DMS153 (cell line): ENCODE measurements at regions not wholly inside any gene's neighbourhood (a gene's known extent, or its start where the extent isn't known, plus 50 kb on each side); places are given as distances from the start of the nearest gene placed in this dataset.

Experiments
- DNase-seq: peaks from one replicate; lab custom pipeline; 2025; lab: John Stamatoyannopoulos, UW

DNA sequence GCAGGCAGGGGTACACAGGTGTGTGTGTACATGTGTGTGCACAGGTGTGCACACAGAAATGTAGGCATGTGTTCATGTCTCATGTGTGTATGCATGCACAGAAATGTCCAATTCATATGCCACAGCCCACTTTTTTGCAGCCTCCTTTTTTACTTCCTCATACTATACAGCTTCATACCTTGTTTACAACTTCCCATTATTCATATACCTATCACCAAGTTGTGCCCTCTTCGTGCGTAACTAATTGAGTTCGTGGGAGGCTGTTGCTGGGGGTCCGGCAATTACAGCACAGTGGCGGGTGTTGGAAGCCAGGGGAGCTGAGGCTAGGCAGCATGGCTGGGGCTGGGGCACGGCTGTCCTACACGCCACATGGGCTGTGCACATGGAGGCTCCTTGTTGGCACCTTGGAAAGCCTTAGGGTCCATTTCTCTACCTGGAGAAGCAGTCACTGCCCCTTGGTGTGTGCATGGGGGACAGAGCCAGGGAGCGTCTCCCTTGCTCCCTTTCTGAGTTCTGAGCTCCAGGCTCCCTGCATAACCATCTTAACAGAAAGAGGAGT lies 266.7 kb downstream of the ENGASE start:
- no peak for DNase-seq

DNA sequence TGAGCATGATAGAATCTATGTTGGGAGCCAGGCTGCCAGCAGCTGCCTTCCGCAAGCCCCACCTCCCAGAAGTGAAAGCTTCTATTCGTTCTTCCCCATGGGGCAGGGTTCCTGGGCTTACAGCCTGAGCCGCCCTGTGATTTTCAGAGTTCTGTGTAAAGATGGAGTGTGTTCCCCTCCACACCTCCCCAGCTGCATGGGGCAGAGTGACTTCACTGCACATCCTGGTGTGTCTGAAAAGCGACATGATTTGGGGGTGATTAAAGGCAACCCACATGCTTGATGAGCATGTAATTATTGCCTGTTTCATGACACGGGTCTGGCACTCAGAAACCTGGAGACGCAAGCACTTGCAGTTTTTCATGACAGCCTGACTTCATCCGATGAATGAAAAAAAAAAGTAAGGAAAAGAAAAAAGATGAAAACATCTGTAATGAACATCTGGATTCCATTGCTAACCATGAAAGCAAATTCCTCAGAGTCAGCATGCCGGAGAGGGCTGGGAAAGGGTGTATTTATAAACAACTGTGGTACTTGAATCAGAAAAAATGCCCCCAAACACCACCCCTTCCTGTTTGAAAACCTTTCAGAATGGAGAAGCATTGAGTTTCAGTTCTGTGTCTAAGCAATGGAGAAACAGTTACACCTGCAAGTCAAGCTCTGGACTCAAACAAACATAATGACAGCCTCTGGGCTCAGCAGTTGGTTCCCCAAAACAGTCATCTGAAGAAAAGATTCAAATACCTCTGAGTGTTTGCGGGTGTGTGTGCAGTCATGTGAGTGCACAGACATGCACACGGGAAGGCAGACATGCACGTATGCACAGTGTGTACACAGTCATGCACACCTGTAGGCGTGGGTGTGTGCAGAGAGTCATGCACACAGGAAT lies 266.0 kb downstream of the ENGASE start:
- DNase-seq, result no peak

DNA sequence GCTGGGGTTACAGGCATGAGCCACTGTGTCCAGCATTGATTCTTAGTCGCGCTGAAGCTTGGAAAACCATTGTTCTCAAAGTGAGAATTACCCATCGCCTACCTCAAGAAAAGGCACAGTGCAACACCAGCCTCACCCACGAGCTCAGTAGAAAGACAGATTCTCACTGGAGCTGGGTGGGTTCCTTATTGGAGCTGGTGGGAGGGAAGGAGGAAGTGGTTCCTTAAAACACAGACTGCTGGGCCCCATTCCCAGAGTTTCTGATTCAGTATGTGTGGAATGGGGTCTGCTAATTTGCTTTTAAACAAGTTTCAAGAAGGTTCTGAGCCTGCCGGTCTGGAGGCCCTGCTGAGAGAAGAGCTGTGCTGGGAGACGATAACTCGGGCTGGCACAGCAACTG lies 264.7 kb downstream of the ENGASE start:
- DNase-seq, result no peak

DNA sequence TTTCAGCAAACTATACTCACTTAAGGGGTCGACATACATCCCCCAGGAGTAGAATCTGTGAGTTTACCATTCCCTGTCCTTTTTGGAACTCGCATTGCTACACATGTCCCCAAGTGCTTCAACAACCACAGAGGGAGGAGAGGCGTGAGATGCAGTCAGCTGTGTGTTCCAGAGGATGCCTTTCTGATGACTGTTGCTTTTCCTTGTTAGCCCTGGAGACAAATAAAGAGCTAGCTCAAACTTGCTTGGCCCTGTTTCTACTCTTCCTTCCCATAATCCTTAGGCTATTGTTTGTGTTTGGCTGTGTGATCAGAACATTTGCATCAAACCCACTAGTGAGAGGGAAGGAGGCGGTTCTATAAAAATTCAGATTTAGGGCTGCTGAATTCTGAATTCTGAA lies 264.0 kb downstream of the ENGASE start:
- no peak for DNase-seq

DNA sequence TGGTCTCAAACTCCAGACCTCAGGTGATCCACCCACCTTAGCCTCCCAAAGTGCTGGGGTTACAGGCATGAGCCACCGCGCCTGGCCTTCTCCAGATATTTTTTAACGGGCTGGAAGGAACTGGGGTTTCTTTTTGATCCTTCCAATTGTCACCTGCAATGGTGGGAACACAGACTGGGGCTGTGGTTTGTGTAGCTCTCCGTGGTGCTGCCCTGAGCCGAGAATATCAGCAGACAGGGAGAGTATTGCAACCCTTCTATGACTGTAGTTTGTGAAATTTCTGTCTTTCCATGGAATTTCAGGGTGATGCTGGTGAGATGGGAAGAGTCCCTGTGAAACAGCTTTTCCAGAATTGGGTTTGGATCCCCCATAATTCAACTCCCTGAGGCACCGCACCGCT lies 263.5 kb downstream of the ENGASE start:
- DNase-seq, result no peak

DNA sequence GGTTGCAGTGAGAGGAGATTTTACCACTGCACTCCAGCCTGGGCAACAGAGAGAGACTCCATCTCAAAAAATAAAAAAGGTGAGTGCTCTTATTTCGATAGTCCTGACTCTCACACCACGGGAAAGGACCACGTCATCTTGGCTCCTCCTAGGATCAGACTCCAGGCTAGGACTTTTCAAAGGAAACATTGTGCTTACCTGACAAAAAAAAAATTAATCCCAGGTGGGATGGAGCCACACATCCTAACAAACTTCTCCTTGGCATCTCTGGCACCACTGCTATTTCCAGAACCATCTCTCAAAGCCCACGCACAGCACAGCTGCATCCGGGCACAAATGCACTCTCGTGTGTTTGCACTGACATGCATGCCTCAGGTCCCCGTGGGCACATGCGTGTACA lies 262.4 kb downstream of the ENGASE start:
- DNase-seq, result no peak

DNA sequence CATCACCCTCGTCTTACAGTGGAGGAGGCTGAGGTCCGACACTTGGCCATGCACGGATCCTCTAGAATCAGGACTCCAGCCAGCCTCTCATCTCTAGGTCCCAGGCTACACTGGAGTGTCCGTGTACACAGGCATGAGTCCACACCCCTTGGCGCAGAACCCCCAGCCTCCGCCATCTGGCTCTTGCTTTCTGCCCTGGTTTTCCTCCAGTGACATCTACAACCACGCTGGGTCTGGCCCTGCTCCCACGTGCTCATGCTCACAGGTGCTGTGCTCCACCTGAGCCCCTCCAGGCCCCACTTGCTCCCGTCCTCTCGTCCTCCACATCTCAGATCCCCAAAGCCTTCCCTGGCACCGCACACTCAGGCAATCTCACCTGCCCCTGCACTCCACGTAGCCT lies 260.8 kb downstream of the ENGASE start:
- DNase-seq, result no peak

DNA sequence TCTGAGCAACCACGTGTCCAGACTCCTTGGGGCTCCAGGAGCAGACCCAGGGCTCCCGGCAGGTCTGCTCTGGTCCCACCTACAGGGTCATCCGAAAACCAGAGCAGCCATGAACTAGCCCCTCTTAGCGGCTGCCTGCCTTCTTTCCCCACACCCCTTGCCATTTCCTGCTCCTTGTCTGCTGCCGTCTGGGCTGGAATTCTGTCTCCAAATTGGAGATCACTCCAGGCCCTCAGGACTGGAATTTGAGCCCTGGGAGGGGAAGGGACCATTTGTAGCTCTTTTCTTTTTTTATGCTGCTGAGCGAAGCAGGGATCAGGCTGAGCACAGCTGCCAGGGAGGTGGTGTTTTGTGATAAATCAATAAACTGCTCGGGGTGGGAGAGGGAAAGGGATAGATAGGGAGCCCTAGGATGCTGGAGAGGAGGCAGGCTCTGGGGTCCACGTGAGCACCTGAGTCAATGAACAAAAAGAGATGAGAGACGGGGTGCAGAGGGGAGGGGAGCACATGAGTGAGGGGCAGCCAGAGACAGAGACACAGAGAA lies 257.5 kb downstream of the ENGASE start:
- DNase-seq, result no peak

DNA sequence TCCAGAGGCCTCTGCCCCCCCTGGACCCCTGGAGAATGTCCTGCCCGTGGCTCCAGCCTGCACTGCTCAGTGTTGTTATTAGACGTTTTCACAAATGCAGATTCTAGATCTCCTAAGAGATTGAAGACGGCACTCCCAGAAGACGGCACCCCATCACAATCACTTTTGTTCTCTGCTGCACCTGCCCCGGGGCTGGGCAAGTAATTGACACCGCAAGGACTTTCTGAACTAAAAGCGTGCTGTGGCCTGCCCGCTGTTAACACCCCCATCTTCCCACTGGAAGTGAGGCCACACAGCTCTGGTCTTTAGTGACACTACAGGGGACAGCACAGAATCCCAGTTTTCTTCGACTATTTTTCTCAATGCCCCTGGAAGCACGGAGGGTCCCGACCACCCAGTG lies 256.9 kb downstream of the ENGASE start:
- no peak for DNase-seq

DNA sequence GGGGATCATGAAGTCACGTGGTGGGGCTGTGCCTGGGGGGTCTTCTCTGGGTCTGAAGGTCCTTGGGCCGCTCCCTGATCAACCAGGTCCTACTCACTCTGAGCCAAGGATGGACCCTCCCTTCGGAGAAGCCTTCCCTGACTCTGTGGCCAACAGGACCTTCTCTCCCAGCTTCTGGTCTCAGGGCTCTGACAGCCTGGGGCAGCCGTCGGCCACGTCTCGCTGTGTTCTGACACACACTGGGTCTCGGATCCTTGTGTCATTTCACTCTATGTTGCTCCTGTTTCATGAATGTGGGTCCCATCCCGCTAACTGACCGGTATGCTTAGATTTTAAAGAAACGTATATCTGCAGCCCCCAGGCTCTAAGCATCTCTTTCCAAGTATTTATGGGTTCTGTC lies 256.1 kb downstream of the ENGASE start:
- no peak for DNase-seq

DNA sequence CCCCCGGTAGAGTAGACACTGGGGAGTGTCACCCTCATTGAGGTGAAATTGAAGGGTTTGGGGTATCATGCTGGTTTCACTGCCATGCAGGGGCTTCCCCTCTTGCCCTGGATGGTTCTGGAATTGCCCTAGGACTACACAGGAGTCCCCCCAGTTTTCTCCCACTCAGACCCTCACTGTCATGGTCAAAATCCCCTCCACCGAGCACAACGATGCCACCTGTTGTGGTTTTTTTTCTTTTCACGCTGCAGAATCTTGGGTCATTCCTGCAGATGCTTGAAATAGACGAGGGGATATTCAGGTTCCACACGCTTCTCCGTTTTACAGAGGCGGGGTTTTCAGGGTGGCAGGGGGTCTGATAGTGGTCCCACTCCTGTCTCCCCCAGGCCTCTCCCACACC lies 255.6 kb downstream of the ENGASE start:
- no peak for DNase-seq

DNA sequence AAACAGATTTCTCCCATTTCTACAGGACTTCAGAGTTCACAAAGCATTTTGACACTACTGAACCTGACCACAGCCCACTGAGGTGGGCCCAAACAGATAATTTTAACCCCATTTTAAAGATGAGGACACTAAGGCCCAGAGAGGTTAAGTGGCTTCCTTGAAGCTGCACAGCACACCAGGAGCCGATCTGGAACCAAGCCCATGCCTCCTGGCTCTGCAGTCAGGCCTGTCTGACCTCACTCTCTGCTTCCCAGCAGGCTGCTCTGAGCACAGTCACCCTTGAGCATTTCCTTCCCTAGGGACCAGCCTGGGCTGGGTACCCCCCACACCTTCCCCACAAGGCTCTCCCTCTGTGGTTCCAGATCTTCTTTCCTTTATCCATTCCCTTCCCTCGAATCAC lies 252.2 kb downstream of the ENGASE start:
- DNase-seq, result no peak

DNA sequence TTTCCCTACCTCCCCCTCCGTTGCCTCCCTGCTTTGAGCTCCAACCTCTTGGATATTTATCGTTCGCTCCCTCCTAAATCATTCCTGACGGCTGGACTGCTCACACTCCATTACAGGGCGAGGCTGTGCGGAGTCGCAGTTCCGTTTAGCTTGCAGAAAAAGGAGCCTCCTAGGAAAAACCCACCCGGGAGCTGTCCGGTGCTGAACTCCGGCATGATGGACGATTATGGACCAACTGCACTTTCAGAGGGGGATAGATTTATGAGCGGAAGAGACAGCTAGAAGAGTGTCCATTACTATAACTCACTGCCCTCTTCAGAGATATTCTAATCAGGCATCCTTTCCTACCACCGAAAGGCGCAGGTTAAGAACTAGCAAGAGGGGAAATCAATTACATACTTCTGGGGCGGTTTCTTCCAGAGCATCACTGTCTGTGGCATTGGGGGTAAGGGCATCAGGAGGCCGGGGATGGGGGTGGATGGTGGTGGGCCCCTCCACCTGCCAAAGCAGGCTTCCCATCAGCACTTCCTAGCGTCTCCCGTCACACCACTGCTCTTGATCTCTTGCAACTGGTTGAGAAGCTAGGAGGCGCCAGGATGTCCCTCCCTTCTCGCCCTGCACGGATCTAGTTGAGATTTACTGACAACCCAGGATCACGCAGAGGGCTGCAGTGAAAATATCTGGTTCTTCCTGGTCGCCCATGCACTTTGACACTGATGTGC lies 251.2 kb downstream of the ENGASE start:
- no peak for DNase-seq

DNA sequence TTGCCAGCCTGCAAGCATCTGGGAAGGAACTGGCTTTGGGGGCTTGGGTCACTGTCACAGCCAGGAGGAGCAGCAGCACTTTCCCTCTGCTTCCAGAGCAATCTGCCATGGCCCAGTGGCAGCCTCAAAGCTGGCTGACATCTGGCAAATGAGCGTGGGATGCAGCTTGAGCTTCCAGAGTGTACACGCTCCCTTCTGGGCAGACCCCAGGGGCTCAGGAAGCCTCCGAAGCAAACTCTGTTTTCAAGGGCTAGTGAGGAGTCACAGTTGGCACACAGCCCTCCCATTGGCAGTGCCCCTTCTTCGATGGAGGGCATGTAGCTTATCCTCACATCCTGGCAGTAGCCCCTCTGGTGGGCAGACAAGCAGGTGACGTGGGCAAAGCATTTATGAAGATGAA lies 249.6 kb downstream of the ENGASE start:
- no peak for DNase-seq

DNA sequence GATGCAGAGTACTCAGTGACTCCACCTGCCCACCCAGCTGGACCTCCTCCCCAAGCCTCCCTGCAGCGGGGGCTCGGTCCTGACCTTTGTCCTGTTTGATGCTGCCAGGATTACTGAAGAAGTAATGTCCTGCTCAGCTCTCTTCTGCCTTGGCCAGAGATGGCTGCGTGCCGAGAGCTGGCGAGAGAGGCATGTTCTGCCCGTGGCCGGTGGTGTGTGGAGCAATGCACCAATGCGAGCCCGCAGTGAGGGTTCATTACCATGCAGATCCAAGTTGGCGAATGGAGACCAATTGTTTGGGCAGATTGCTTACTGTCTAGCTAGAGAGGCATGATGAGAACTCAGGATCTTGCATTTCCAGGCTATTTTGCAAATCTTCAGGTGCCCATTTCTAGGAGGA lies 248.9 kb downstream of the ENGASE start:
- no peak for DNase-seq

DNA sequence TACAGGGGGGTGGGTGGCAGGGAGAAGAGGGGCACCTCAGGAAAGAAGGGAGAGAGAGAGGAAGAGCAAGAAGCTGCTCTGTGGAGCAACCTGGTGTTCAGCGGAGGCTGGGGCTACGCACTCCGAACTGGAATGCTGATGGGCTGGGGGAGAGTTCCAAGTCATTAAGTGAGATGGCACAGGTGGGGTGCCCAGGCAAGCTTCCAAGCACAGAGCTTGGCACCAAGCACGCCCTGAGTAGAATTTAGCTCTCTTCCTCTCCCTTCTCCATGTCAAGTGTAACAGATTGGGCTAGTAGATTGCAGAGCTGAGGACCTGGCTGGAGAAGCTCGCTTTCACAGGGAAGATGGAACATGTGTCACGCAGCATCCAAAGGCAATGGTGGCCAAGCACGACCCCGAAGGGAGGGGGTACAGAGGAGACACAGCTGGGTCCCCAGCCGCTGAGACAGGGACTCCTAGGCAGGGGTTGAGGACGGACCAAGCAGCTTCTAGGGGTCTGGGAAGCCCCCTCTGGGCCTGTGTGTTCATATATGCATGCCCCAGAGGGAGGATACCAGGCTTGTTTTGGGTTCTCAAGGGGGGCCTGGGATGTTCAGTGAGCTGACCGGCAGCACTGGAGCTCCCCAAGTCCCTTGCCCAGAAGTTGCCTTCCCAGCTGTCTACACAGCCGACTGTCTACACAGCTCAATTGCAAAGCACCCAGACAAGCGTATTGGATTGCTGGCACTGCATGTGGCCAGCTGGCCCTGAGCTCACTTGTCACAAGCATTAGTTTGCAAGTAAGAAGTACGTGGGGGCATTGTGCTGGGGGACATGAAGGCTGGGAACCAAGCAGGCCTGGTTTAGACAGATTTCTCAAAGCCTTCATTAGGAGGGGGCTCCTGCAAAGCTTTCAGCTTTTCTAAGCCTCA lies 247.8 kb downstream of the ENGASE start:
- no peak for DNase-seq

DNA sequence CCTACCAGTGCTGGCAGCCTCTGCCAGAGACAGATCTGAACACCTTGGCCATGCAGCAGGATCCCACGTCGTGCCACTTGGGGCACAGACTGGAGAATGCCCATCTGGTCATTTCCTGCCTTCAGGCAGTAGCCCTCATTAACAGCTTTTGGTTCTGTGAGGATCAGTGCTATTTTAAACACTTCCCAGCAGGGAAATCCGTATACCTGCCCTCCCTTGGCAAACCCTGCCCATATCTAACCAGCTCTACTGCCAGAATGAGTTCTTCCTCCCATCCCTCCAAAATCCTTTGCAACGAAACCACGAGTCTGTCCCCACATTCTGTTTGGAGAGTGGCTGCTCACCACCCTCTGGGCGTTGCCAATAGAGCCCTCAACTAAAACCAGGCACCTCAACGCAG lies 245.7 kb downstream of the ENGASE start:
- no peak for DNase-seq

DNA sequence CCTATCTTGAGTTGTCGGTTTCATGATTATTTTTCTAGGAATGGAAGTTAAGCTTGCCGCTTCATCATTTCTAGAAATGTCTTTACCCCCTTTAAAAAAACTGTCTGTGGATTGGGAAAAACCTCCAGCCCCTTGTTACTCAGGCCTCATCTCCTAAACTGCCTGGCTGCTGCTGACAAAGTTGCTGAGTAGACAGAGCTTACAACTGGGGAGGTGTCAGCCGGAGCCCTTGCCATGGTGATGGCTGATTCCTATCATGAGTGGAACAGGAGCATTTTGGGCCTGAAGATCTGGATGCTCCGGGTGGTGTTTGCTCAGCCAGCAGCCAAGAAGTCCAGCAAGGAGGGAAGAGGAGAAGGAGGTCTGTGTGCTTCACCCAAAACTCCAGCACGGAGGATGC lies 243.3 kb downstream of the ENGASE start:
- DNase-seq, result no peak

DNA sequence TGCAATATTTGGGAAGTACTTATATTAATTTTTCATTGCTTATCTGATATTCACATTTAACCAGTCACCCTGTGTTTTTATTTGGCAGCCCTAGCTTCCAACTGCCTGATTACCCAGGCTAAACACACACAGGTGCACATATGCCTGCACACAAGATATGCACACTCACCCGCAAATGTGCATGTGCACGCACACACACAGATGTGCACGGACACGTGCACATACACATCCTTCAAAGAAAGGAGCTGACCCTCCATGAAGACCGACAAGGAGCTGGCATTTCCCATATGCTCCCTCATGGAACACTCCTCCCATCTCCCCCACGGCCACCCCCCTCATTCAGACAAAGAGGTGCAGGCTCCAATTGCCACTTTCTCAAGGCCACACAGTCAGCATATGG lies 242.2 kb downstream of the ENGASE start:
- no peak for DNase-seq

DNA sequence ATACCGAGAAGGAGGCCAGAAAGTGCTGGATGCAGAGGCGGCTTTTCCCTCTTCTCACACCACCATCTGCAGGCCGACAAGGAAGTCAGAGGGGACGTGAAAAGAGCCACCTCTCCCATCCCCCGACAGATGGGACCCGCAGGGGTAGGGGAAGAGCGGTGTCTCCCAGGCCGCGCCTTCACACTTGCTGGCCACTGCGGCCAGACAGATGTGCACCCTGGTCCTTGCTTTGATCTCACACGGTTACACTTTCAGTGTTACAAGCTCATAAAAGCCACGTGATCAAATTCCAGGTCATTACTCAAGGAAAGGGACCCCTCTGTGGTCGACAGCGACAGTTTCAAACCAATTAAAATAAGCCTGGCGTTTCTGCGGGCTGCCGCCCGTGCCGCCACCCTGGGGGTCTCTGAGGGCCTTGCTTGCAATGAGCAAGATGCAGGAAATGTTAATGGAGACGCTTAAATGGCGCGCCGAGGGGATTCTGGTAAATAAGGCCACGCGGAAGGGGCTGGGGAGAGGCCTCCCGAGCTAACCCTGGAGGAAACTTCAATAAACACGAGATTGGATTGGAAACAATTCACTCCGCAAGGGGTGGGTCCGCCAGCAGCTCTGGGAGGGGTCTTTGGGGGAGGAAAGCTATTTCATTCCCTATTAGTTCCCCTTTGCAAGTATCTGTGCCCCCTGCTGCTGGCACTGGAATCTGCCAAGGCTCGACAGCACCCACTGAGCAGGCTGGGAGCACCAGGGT lies 240.9 kb downstream of the ENGASE start:
- no peak for DNase-seq
